ENCODE measurements at regions not wholly inside any gene's neighbourhood (a gene's known extent, or its start where the extent isn't known, plus 50 kb on each side); places are given as distances from the start of the nearest gene placed in this dataset.

DNA sequence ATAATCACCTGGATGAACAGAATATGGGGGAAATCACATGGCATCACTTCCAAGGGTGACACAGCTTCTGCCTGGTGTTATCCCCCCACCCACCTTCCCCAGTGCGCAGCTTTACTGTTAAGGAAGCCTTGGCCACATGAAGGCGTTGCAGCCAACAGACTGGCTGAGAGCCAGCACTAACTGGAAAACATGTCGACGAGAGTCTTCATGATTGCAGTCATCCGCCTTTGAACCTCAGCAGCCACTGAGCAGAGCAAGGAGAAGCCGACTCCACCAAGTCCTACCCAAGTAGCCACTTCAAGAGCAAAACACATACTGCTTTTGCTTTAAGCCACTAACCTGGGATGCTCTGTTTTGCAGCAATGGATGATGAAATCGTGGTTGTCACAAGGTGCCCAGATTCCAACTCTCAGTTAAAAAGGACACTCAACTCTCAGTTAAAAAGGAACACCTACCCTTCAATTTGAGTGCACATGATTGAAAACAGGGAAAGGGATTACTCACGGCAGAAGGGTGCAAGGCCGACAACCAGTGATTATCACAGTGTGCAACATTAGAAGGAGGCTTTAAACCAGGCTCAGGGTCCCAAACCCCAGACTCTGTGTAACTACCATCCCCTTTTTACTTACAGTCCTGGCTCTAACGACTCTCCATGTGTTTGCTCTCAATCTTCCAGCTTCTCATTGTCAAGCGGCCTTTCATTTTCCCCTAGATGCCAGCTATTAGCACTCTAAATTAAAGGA is 149.1 kb downstream of the KLF12 start:
- no peak overlapping the region for H3K9ac ChIP-seq (ENCODE audit: low read depth, low read length)
- WGBS: 87% methylated on average over 11 of the region's 11 CpGs

DNA sequence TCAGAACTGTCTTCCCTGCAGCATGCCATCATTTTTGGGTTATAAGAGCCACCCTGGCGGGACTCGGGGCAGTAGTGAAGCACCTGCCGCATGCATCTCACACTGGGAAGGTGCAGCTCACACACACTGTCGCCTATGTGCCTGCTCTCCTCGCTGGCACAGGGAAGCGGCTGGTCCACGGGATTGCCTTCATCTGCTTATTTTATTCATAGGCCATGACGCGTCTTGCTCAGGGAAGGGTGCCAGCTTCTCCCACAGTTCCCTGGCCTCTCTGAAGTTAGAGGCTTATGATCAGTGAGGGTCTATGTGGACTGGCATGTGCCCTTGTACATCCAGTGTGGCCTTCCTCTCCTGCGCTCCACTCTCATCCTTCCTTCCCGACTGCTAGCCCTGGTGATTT is 150.0 kb downstream of the KLF12 start:
- Histone ChIP-seq H3K4me3 (ENCODE audit: low read length) (no peak overlapping the region), H3K4me1 (ENCODE audit: insufficient read depth, low read length) (peaks cover 25% of the 10 kb centered on the region), H3K27ac (ENCODE audit: low read depth, low read length) (no peak overlapping the region), H3K36me3 (ENCODE audit: insufficient read depth, low read length) (no peaks in the 10 kb centered on the region), H3K27me3 (ENCODE audit: insufficient read depth, low read length) (no peaks in the 10 kb centered on the region), H3K9ac (ENCODE audit: low read depth, low read length) (no peak overlapping the region), H3K9me3 (ENCODE audit: insufficient read depth, low read depth, low read length) (no peaks in the 10 kb centered on the region)
- 89% methylated on average over 11 of the region's 11 CpGs for WGBS

More for the DNA sequence above, 149.1 kb downstream of the KLF12 start:
- no peaks in the 10 kb centered on the region for H3K36me3 ChIP-seq (ENCODE audit: insufficient read depth, low read length)
- no peaks in the 10 kb centered on the region for H3K27me3 ChIP-seq (ENCODE audit: insufficient read depth, low read length)
- H3K9me3 ChIP-seq (ENCODE audit: insufficient read depth, low read depth, low read length): no peaks in the 10 kb centered on the region
- no peak overlapping the region for H3K27ac ChIP-seq (ENCODE audit: low read depth, low read length)
- peaks cover 28% of the 10 kb centered on the region for H3K4me1 ChIP-seq (ENCODE audit: insufficient read depth, low read length)
- no peak overlapping the region for H3K4me3 ChIP-seq (ENCODE audit: low read length)

DNA sequence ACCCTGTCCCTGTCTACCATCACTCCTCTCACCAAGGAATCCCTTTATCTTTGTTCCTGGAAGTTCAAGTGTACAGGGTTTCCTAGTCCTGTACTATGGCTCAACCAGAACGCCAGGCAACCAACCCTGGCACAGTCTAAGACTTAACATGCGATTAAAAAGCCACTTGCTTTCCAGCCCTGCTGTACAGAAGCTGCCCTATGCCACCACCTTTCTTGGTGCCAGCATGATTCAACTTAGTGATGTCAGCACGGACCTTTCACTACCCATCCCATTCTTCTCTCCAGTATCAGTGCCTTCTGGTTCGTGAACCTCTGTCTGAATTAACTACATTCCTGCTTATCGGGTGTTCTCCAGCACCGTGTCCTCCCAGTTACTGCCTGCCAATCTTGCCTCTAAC is 151.1 kb downstream of the KLF12 start:
- no peaks in the 10 kb centered on the region for H3K27me3 ChIP-seq (ENCODE audit: insufficient read depth, low read length)
- 93% methylated on average over 6 of the region's 6 CpGs for WGBS
- no peaks in the 10 kb centered on the region for H3K9me3 ChIP-seq (ENCODE audit: insufficient read depth, low read depth, low read length)
- no peak overlapping the region for H3K9ac ChIP-seq (ENCODE audit: low read depth, low read length)
- no peak overlapping the region for H3K27ac ChIP-seq (ENCODE audit: low read depth, low read length)
- no peaks in the 10 kb centered on the region for H3K36me3 ChIP-seq (ENCODE audit: insufficient read depth, low read length)
- H3K4me3 ChIP-seq (ENCODE audit: low read length): no peak overlapping the region
- peaks cover 25% of the 10 kb centered on the region for H3K4me1 ChIP-seq (ENCODE audit: insufficient read depth, low read length)

GRCh38 chr13:73981595-73981994 is 152.6 kb downstream of the KLF12 start:
- Histone ChIP-seq H3K36me3 (ENCODE audit: insufficient read depth, low read length) (no peaks in the 10 kb centered on the region), H3K27me3 (ENCODE audit: insufficient read depth, low read length) (no peaks in the 10 kb centered on the region), H3K9me3 (ENCODE audit: insufficient read depth, low read depth, low read length) (no peaks in the 10 kb centered on the region), H3K4me1 (ENCODE audit: insufficient read depth, low read length) (peaks cover 25% of the 10 kb centered on the region), H3K27ac (ENCODE audit: low read depth, low read length) (no peak overlapping the region), H3K4me3 (ENCODE audit: low read length) (no peak overlapping the region), H3K9ac (ENCODE audit: low read depth, low read length) (no peak overlapping the region)
- WGBS: 71% methylated on average over 4 of the region's 4 CpGs

DNA sequence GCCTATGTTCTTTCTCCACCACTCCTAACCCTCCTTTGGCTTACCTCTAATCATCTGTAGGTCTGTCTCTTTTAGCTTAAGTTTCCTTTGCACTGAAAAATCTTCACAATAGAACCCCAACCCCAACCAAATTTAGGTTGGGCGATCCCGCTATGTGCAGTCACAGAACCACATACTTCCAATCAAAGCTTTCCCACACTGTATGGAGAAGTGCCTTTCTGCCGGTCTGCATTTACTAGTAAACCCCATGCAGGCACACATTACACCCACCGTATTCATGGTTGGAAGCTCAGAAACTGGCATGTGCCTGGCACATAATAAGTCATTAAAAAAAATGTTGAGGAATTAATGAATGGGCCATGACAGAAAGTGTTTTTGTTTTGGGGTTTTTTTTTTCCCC is 158.4 kb downstream of the KLF12 start:
- Histone ChIP-seq H3K9ac (ENCODE audit: low read depth, low read length) (no peak overlapping the region), H3K4me3 (ENCODE audit: low read length) (no peak overlapping the region), H3K27ac (ENCODE audit: low read depth, low read length) (no peak overlapping the region), H3K9me3 (ENCODE audit: insufficient read depth, low read depth, low read length) (no peaks in the 10 kb centered on the region), H3K4me1 (ENCODE audit: insufficient read depth, low read length) (peaks cover 28% of the 10 kb centered on the region), H3K36me3 (ENCODE audit: insufficient read depth, low read length) (no peaks in the 10 kb centered on the region), H3K27me3 (ENCODE audit: insufficient read depth, low read length) (no peaks in the 10 kb centered on the region)
- 97% methylated on average over 4 of the region's 4 CpGs for WGBS

DNA sequence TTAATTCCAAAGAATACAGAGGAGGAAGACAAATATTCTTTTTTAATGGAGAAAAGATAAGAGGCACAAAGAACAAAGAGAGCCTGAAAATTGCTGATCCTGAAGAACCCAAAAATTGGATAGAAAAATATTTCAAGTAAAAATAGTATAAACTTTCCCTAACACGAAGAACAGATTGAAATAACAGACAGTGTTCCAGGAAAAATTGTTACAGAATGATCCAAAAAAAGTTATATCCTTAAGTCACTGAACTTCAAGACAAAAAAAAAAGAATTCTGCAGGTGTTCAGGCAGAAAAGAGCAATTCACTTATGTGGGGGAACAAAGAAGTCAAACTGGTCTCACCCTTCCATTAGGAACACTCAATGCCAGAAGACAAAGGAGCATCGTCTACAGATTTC is 160.2 kb downstream of the KLF12 start:
- 88% methylated on average over 2 of the region's 2 CpGs for WGBS
- no peaks in the 10 kb centered on the region for H3K27me3 ChIP-seq (ENCODE audit: insufficient read depth, low read length)
- no peak overlapping the region for H3K9ac ChIP-seq (ENCODE audit: low read depth, low read length)
- no peaks in the 10 kb centered on the region for H3K9me3 ChIP-seq (ENCODE audit: insufficient read depth, low read depth, low read length)
- peaks cover 28% of the 10 kb centered on the region for H3K4me1 ChIP-seq (ENCODE audit: insufficient read depth, low read length)
- H3K27ac ChIP-seq (ENCODE audit: low read depth, low read length): no peak overlapping the region
- H3K36me3 ChIP-seq (ENCODE audit: insufficient read depth, low read length): no peaks in the 10 kb centered on the region
- no peak overlapping the region for H3K4me3 ChIP-seq (ENCODE audit: low read length)

- H3K9ac ChIP-seq (ENCODE audit: low read depth, low read length): no peak overlapping the region
Measured at GRCh38 chr13:73973156-73973555, 161.0 kb downstream of the KLF12 start.

GRCh38 chr13:73972545-73972944 is 161.7 kb downstream of the KLF12 start:
- Histone ChIP-seq H3K4me3 (ENCODE audit: low read length) (no peak overlapping the region), H3K9me3 (ENCODE audit: insufficient read depth, low read depth, low read length) (no peaks in the 10 kb centered on the region), H3K4me1 (ENCODE audit: insufficient read depth, low read length) (peaks cover 30% of the 10 kb centered on the region), H3K36me3 (ENCODE audit: insufficient read depth, low read length) (no peaks in the 10 kb centered on the region), H3K27me3 (ENCODE audit: insufficient read depth, low read length) (no peaks in the 10 kb centered on the region), H3K9ac (ENCODE audit: low read depth, low read length) (no peak overlapping the region), H3K27ac (ENCODE audit: low read depth, low read length) (no peak overlapping the region)
- WGBS: 94% methylated on average over 7 of the region's 7 CpGs

More at GRCh38 chr13:73973156-73973555, 161.0 kb downstream of the KLF12 start:
- H3K27ac ChIP-seq (ENCODE audit: low read depth, low read length): no peak overlapping the region
- H3K36me3 ChIP-seq (ENCODE audit: insufficient read depth, low read length): no peaks in the 10 kb centered on the region
- H3K4me3 ChIP-seq (ENCODE audit: low read length): no peak overlapping the region
- H3K4me1 ChIP-seq (ENCODE audit: insufficient read depth, low read length): peaks cover 28% of the 10 kb centered on the region
- no peaks in the 10 kb centered on the region for H3K9me3 ChIP-seq (ENCODE audit: insufficient read depth, low read depth, low read length)
- 91% methylated on average over 2 of the region's 2 CpGs for WGBS
- no peaks in the 10 kb centered on the region for H3K27me3 ChIP-seq (ENCODE audit: insufficient read depth, low read length)

DNA sequence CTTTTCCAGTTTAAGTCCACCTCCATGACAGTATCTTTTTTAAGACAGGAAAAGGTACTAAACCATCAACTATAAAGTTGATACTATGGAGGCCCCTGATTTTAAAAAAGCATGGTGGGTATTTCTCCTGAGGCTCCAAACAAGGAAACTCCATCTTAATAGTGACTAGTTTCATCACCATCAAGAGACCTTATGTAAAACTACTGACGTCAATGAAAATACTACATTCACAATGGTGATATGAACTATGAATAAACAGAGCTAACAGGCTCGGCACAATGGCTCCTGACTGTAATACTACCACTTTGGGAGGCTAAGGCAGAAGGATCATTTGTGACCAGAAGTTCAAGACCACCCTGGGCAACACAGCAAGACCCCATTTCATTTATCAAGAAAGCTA is 162.7 kb downstream of the KLF12 start:
- H3K27ac ChIP-seq (ENCODE audit: low read depth, low read length): no peak overlapping the region
- H3K36me3 ChIP-seq (ENCODE audit: insufficient read depth, low read length): no peaks in the 10 kb centered on the region
- H3K27me3 ChIP-seq (ENCODE audit: insufficient read depth, low read length): no peaks in the 10 kb centered on the region
- peaks cover 39% of the 10 kb centered on the region for H3K4me1 ChIP-seq (ENCODE audit: insufficient read depth, low read length)
- H3K9me3 ChIP-seq (ENCODE audit: insufficient read depth, low read depth, low read length): no peaks in the 10 kb centered on the region
- no peak overlapping the region for H3K9ac ChIP-seq (ENCODE audit: low read depth, low read length)
- H3K4me3 ChIP-seq (ENCODE audit: low read length): no peak overlapping the region
- 97% methylated on average over 2 of the region's 2 CpGs for WGBS

- Histone ChIP-seq H3K9me3 (ENCODE audit: insufficient read depth, low read depth, low read length) (no peaks in the 10 kb centered on the region), H3K4me3 (ENCODE audit: low read length) (no peak overlapping the region), H3K4me1 (ENCODE audit: insufficient read depth, low read length) (peaks cover 38% of the 10 kb centered on the region), H3K27ac (ENCODE audit: low read depth, low read length) (no peak overlapping the region), H3K9ac (ENCODE audit: low read depth, low read length) (no peak overlapping the region), H3K36me3 (ENCODE audit: insufficient read depth, low read length) (no peaks in the 10 kb centered on the region), H3K27me3 (ENCODE audit: insufficient read depth, low read length) (no peaks in the 10 kb centered on the region)
- 92% methylated on average over 7 of the region's 7 CpGs for WGBS
Measured at GRCh38 chr13:73970421-73971055, 163.7 kb downstream of the KLF12 start.

- Histone ChIP-seq H3K27me3 (ENCODE audit: insufficient read depth, low read length) (no peaks in the 10 kb centered on the region), H3K9ac (ENCODE audit: low read depth, low read length) (no peak overlapping the region), H3K4me3 (ENCODE audit: low read length) (no peak overlapping the region), H3K4me1 (ENCODE audit: insufficient read depth, low read length) (peaks cover 14% of the 10 kb centered on the region), H3K27ac (ENCODE audit: low read depth, low read length) (no peak overlapping the region), H3K9me3 (ENCODE audit: insufficient read depth, low read depth, low read length) (no peaks in the 10 kb centered on the region), H3K36me3 (ENCODE audit: insufficient read depth, low read length) (no peaks in the 10 kb centered on the region)
- 95% methylated on average over 3 of the region's 5 CpGs for WGBS
Measured at GRCh38 chr13:73967397-73968165, 166.6 kb downstream of the KLF12 start.

Measured in HUES64 (cell line).